ENCODE measurements at regions not wholly inside any gene's neighbourhood (a gene's known extent, or its start where the extent isn't known, plus 50 kb on each side); places are given as distances from the start of the nearest gene placed in this dataset.
A peak's percentile ranks its signal among the peaks of the same experiment; 100 is the strongest.

DNA sequence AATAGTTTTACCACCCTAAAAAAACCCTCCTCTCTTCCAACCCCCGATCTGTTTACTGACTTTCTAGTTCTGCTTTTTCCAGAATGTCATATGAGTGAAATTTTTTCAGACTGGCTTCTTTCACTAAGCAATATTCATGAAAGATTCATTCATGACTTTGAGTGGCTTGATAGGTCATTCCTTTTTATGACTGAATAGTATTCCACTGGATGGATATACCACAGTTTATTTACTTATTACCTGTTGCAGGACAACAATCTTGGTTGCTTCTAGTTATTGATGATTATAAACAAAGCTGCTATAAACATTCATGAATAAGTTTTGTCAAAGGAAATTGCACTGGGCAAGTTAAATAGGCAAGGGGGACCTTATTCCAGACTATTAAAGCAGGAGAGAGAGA lies 264.2 kb downstream of the UTP18 start:
- TF ChIP-seq, protein P1, sequence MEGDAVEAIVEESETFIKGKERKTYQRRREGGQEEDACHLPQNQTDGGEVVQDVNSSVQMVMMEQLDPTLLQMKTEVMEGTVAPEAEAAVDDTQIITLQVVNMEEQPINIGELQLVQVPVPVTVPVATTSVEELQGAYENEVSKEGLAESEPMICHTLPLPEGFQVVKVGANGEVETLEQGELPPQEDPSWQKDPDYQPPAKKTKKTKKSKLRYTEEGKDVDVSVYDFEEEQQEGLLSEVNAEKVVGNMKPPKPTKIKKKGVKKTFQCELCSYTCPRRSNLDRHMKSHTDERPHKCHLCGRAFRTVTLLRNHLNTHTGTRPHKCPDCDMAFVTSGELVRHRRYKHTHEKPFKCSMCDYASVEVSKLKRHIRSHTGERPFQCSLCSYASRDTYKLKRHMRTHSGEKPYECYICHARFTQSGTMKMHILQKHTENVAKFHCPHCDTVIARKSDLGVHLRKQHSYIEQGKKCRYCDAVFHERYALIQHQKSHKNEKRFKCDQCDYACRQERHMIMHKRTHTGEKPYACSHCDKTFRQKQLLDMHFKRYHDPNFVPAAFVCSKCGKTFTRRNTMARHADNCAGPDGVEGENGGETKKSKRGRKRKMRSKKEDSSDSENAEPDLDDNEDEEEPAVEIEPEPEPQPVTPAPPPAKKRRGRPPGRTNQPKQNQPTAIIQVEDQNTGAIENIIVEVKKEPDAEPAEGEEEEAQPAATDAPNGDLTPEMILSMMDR (IDR thresholded peaks at IDR 0.05) = no peak
- no peak for DNase-seq

GRCh38 chr17:51526507-51526906 lies 266.2 kb downstream of the UTP18 start:
- DNase-seq (no peak), ATAC-seq (peak; percentile 32)
- H3K4me3 ChIP-seq = no peak overlapping the region
- H3K27ac ChIP-seq = no peak overlapping the region
- no peaks in the 10 kb centered on the region for H3K27me3 ChIP-seq
- no peaks in the 10 kb centered on the region for H3K9me3 ChIP-seq
- intact Hi-C loops (cut with DNase I) = no loop called here
- TF ChIP-seq, protein P1 (IDR thresholded peaks at IDR 0.05) = no peak
- no peaks in the 10 kb centered on the region for H3K4me1 ChIP-seq
- H3K36me3 ChIP-seq = no peaks in the 10 kb centered on the region

More for the DNA sequence above, 264.2 kb downstream of the UTP18 start:
- intact Hi-C loops (cut with DNase I) = no loop called here
- H3K27me3 ChIP-seq = no peaks in the 10 kb centered on the region
- H3K4me1 ChIP-seq = no peaks in the 10 kb centered on the region
- ATAC-seq = no peak
- no peaks in the 10 kb centered on the region for H3K9me3 ChIP-seq
- no peaks in the 10 kb centered on the region for H3K36me3 ChIP-seq
- no peak overlapping the region for H3K27ac ChIP-seq
- H3K4me3 ChIP-seq = no peak overlapping the region

DNA sequence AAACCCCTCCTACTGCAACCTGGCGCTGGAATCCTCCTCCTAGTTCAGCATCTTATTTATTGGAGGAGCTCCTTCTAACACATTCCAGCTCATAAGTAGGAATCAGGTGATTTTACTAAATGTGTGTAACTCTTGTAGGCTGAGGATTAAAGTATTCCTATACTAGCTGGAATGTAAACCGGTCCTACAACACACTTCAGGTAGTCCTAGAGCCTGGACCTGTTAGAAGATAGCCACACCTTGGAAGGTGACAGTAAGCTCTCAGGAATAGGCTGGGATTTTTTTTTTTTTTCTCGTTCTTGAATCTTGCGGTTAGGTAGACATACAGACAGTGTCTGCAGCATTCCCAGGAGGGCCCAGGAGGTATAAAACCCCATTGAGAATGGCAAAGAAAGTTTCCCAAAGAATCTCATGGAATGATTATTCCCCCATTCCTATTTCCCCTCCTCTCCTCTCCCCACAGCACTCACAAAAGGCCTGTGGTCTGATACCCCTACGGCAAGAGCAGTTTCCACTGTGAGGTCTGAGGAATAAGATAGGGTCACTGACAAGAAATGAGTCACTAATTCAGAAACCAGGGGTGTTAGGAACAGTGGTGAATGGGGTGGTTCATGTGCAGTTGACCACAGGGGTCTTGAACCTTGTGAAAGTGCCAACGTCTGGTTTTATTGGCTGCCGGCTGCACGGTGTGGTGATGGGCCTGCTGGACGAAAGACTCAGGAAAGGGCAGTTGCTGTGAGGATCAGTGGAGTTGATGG lies 267.1 kb downstream of the UTP18 start:
- TF ChIP-seq, protein P1 (IDR thresholded peaks at IDR 0.05) = no peak
- H3K9me3 ChIP-seq = no peaks in the 10 kb centered on the region
- H3K27me3 ChIP-seq = no peaks in the 10 kb centered on the region
- no peak overlapping the region for H3K27ac ChIP-seq
- no peaks in the 10 kb centered on the region for H3K36me3 ChIP-seq
- no peaks in the 10 kb centered on the region for H3K4me1 ChIP-seq
- H3K4me3 ChIP-seq = no peak overlapping the region
- peak in 2 of 4 donors; percentile 16 to 44 for DNase-seq
- ATAC-seq = peak; percentile 95
- intact Hi-C loops (cut with DNase I) = no loop called here

- peak; percentile 6 for ATAC-seq
- no peak for DNase-seq
- TF ChIP-seq, protein P1 (IDR thresholded peaks at IDR 0.05) = no peak
- no peaks in the 10 kb centered on the region for H3K4me1 ChIP-seq
- no peaks in the 10 kb centered on the region for H3K36me3 ChIP-seq
- H3K4me3 ChIP-seq = no peak overlapping the region
- H3K27ac ChIP-seq = no peak overlapping the region
- H3K27me3 ChIP-seq = no peaks in the 10 kb centered on the region
- intact Hi-C loops (cut with DNase I) = no loop called here
- H3K9me3 ChIP-seq = no peaks in the 10 kb centered on the region
These were observed 267.8 kb downstream of the UTP18 start for GRCh38 chr17:51528111-51528510.

DNA sequence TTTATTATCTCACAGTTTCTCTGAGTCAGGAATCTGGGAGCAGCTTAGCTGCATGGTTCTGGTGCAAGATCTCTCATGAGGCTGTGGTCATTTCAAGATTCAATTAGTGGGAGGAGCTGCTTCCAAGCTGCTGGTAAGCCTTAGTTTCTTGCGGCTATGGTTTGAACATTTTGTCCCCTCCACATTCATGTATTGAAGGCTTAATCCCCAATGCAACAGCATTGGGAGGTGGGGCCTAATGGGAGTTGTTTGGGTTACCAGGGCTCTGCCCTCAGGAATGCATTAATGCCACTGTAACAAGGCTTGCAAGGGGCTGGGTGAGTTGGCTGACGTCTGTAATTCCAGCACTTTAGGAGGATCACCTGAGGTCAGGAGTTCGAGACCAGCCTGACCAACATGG lies 272.9 kb downstream of the UTP18 start:
- Histone ChIP-seq H3K27me3 (no peaks in the 10 kb centered on the region), H3K4me1 (no peaks in the 10 kb centered on the region), H3K36me3 (no peaks in the 10 kb centered on the region), H3K9me3 (no peaks in the 10 kb centered on the region), H3K27ac (no peak overlapping the region), H3K4me3 (no peak overlapping the region)
- no peak for DNase-seq
- TF ChIP-seq, protein P1 (IDR thresholded peaks at IDR 0.05) = no peak
- no peak for ATAC-seq
- intact Hi-C loops (cut with DNase I) = no loop called here

Measured in left lung (tissue), 4 donors.